ENCODE measurements at regions not wholly inside any gene's neighbourhood (a gene's known extent, or its start where the extent isn't known, plus 50 kb on each side); places are given as distances from the start of the nearest gene placed in this dataset.

GRCh38 chr2:4903656-4904348, 788.4 kb upstream of the SOX11 start:
- Histone ChIP-seq H3K36me3 (replicated peaks in 1 of 2; ENCODE audit: control insufficient read depth in 2 of 2, insufficient read depth in 2 of 2, low read length in 2 of 2) (no peaks in the 10 kb centered on the region), H2BK5ac (ENCODE audit: low read length) (no peak overlapping the region), H2BK120ac (ENCODE audit: low read depth, low read length) (no peak overlapping the region), H2AFZ (ENCODE audit: low read length) (peak overlapping the region; percentile 32), H3K4me1 (ENCODE audit: control insufficient read depth in 2 of 2, insufficient read depth in 1 of 2, low read depth in 1 of 2, low read length in 2 of 2) (peaks cover 0 to 19% of the 10 kb centered on the region in 2 donors), H3K4me2 (ENCODE audit: insufficient read depth, low read length, poor library complexity, severe bottlenecking) (no peak overlapping the region), H3K9ac (ENCODE audit: low read depth, low read length, poor library complexity) (no peak overlapping the region), H3K9me3 (replicated peaks in 1 of 2; ENCODE audit: control insufficient read depth in 2 of 2, insufficient read depth in 1 of 2, low read depth in 1 of 2, low read length in 2 of 2) (no peaks in the 10 kb centered on the region), H2BK15ac (ENCODE audit: low read length) (no peak overlapping the region), H3K4me3 (ENCODE audit: low read length in 2 of 2) (no peak overlapping the region), H4K8ac (ENCODE audit: low read depth, low read length) (no peak overlapping the region), H3K18ac (ENCODE audit: low read length) (no peak overlapping the region), H2BK12ac (ENCODE audit: low read length) (no peak overlapping the region), H3K27ac (replicated peaks; ENCODE audit: low read length) (no peak overlapping the region), H2AK5ac (ENCODE audit: low read depth, low read length) (no peak overlapping the region), H3K79me1 (ENCODE audit: low read depth, low read length) (no peaks in the 10 kb centered on the region), H3K14ac (ENCODE audit: low read length) (no peak overlapping the region), H3K27me3 (ENCODE audit: control insufficient read depth in 3 of 3, insufficient read depth in 3 of 3, low read depth in 1 of 3, low read length in 3 of 3) (no peaks in the 10 kb centered on the region), H3K4ac (ENCODE audit: low read length) (no peak overlapping the region), H4K91ac (ENCODE audit: low read depth, low read length, poor library complexity) (no peak overlapping the region), H3K23ac (ENCODE audit: low read depth, low read length, poor library complexity) (no peak overlapping the region)
- no peak for DNase-seq (ENCODE audit: low spot score)
- WGBS, 2 donors (ENCODE audit: extremely low coverage in 2 of 2, insufficient read length in 2 of 2, insufficient replicate concordance in 1 of 2) = no CpG with 5 or more reads among the region's 12 CpGs

DNA sequence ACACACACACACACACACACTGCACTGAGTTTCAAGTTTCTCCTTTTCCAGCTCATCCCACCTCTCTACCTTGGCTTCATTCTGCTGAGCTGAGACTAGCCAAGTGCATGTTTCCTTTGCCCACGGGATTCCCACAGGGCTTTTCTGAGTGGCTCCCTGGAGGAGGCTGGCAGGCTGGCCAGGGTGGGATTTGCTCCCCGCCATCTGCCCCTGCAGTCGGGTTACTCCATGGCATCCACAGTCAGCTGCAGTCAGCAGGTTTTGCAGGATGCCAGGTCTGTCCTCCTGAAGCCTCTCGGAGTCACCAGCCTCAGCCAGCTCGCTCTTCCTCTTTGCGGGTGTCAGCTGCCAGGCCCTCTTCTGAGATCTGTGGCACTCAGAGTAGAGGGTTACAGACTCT, 783.7 kb upstream of the SOX11 start:
- no peak overlapping the region for H4K8ac ChIP-seq (ENCODE audit: low read depth, low read length)
- peaks cover 0 to 2% of the 10 kb centered on the region in 2 donors for H3K4me1 ChIP-seq (ENCODE audit: control insufficient read depth in 2 of 2, insufficient read depth in 1 of 2, low read depth in 1 of 2, low read length in 2 of 2)
- no peaks in the 10 kb centered on the region for H3K27me3 ChIP-seq (ENCODE audit: control insufficient read depth in 3 of 3, insufficient read depth in 3 of 3, low read depth in 1 of 3, low read length in 3 of 3)
- no peaks in the 10 kb centered on the region for H3K9me3 ChIP-seq (replicated peaks in 1 of 2; ENCODE audit: control insufficient read depth in 2 of 2, insufficient read depth in 1 of 2, low read depth in 1 of 2, low read length in 2 of 2)
- H3K14ac ChIP-seq (ENCODE audit: low read length) = no peak overlapping the region
- H2BK15ac ChIP-seq (ENCODE audit: low read length) = peak overlapping the region; percentile 30
- H3K9ac ChIP-seq (ENCODE audit: low read depth, low read length, poor library complexity) = no peak overlapping the region
- no peaks in the 10 kb centered on the region for H3K79me1 ChIP-seq (ENCODE audit: low read depth, low read length)
- peak overlapping the region; percentile 68 for H2BK5ac ChIP-seq (ENCODE audit: low read length)
- no peak overlapping the region for H3K27ac ChIP-seq (replicated peaks; ENCODE audit: low read length)
- H4K91ac ChIP-seq (ENCODE audit: low read depth, low read length, poor library complexity) = no peak overlapping the region
- no peak for DNase-seq (ENCODE audit: low spot score)
- no peak overlapping the region for H3K4me3 ChIP-seq (ENCODE audit: low read length in 2 of 2)
- H3K4me2 ChIP-seq (ENCODE audit: insufficient read depth, low read length, poor library complexity, severe bottlenecking) = no peak overlapping the region
- H2AFZ ChIP-seq (ENCODE audit: low read length) = no peak overlapping the region
- no peak overlapping the region for H3K23ac ChIP-seq (ENCODE audit: low read depth, low read length, poor library complexity)
- no peak overlapping the region for H2BK120ac ChIP-seq (ENCODE audit: low read depth, low read length)
- H2AK5ac ChIP-seq (ENCODE audit: low read depth, low read length) = no peak overlapping the region
- no CpG with 5 or more reads among the region's 6 CpGs for WGBS, 2 donors (ENCODE audit: extremely low coverage in 2 of 2, insufficient read length in 2 of 2, insufficient replicate concordance in 1 of 2)
- no peaks in the 10 kb centered on the region for H3K36me3 ChIP-seq (replicated peaks in 1 of 2; ENCODE audit: control insufficient read depth in 2 of 2, insufficient read depth in 2 of 2, low read length in 2 of 2)
- H2BK12ac ChIP-seq (ENCODE audit: low read length) = no peak overlapping the region
- no peak overlapping the region for H3K4ac ChIP-seq (ENCODE audit: low read length)
- H3K18ac ChIP-seq (ENCODE audit: low read length) = peak overlapping the region; percentile 25

- H3K23ac ChIP-seq (ENCODE audit: low read depth, low read length, poor library complexity) = no peak overlapping the region
- H3K4me2 ChIP-seq (ENCODE audit: insufficient read depth, low read length, poor library complexity, severe bottlenecking) = no peak overlapping the region
- no peaks in the 10 kb centered on the region for H3K79me1 ChIP-seq (ENCODE audit: low read depth, low read length)
- H3K14ac ChIP-seq (ENCODE audit: low read length) = no peak overlapping the region
- no peaks in the 10 kb centered on the region for H3K9me3 ChIP-seq (replicated peaks in 1 of 2; ENCODE audit: control insufficient read depth in 2 of 2, insufficient read depth in 1 of 2, low read depth in 1 of 2, low read length in 2 of 2)
- no peaks in the 10 kb centered on the region for H3K36me3 ChIP-seq (replicated peaks in 1 of 2; ENCODE audit: control insufficient read depth in 2 of 2, insufficient read depth in 2 of 2, low read length in 2 of 2)
- H2BK5ac ChIP-seq (ENCODE audit: low read length) = no peak overlapping the region
- no peak overlapping the region for H2AK5ac ChIP-seq (ENCODE audit: low read depth, low read length)
- H3K27me3 ChIP-seq (ENCODE audit: control insufficient read depth in 3 of 3, insufficient read depth in 3 of 3, low read depth in 1 of 3, low read length in 3 of 3) = no peaks in the 10 kb centered on the region
- H4K8ac ChIP-seq (ENCODE audit: low read depth, low read length) = no peak overlapping the region
- no peak overlapping the region for H2BK12ac ChIP-seq (ENCODE audit: low read length)
- no peaks in the 10 kb centered on the region for H3K4me1 ChIP-seq (ENCODE audit: control insufficient read depth in 2 of 2, insufficient read depth in 1 of 2, low read depth in 1 of 2, low read length in 2 of 2)
- DNase-seq (ENCODE audit: low spot score) = no peak
- H2AFZ ChIP-seq (ENCODE audit: low read length) = no peak overlapping the region
- H2BK120ac ChIP-seq (ENCODE audit: low read depth, low read length) = no peak overlapping the region
- H4K91ac ChIP-seq (ENCODE audit: low read depth, low read length, poor library complexity) = no peak overlapping the region
- no peak overlapping the region for H3K27ac ChIP-seq (replicated peaks; ENCODE audit: low read length)
- H2BK15ac ChIP-seq (ENCODE audit: low read length) = no peak overlapping the region
- H3K4ac ChIP-seq (ENCODE audit: low read length) = no peak overlapping the region
- H3K9ac ChIP-seq (ENCODE audit: low read depth, low read length, poor library complexity) = no peak overlapping the region
- peak overlapping the region; percentile 46 for H3K18ac ChIP-seq (ENCODE audit: low read length)
- peak overlapping the region in 1 of 2 donors; percentile 12 for H3K4me3 ChIP-seq (ENCODE audit: low read length in 2 of 2)
- no CpG with 5 or more reads among the region's 9 CpGs for WGBS, 2 donors (ENCODE audit: extremely low coverage in 2 of 2, insufficient read length in 2 of 2, insufficient replicate concordance in 1 of 2)
Observed at GRCh38 chr2:4909346-4910009, 782.7 kb upstream of the SOX11 start.

- no peak overlapping the region for H3K4ac ChIP-seq (ENCODE audit: low read length)
- no peaks in the 10 kb centered on the region for H3K27me3 ChIP-seq (ENCODE audit: control insufficient read depth in 3 of 3, insufficient read depth in 3 of 3, low read depth in 1 of 3, low read length in 3 of 3)
- no peak overlapping the region for H3K18ac ChIP-seq (ENCODE audit: low read length)
- no peak overlapping the region for H4K8ac ChIP-seq (ENCODE audit: low read depth, low read length)
- H2AFZ ChIP-seq (ENCODE audit: low read length) = no peak overlapping the region
- H3K14ac ChIP-seq (ENCODE audit: low read length) = no peak overlapping the region
- no peaks in the 10 kb centered on the region for H3K9me3 ChIP-seq (replicated peaks in 1 of 2; ENCODE audit: control insufficient read depth in 2 of 2, insufficient read depth in 1 of 2, low read depth in 1 of 2, low read length in 2 of 2)
- no peak overlapping the region for H2BK12ac ChIP-seq (ENCODE audit: low read length)
- H3K4me2 ChIP-seq (ENCODE audit: insufficient read depth, low read length, poor library complexity, severe bottlenecking) = no peak overlapping the region
- H2BK15ac ChIP-seq (ENCODE audit: low read length) = no peak overlapping the region
- no peak for DNase-seq (ENCODE audit: low spot score)
- no peak overlapping the region for H3K23ac ChIP-seq (ENCODE audit: low read depth, low read length, poor library complexity)
- H3K4me3 ChIP-seq (ENCODE audit: low read length in 2 of 2) = no peak overlapping the region
- no peak overlapping the region for H2AK5ac ChIP-seq (ENCODE audit: low read depth, low read length)
- WGBS, 2 donors (ENCODE audit: extremely low coverage in 2 of 2, insufficient read length in 2 of 2, insufficient replicate concordance in 1 of 2) = no CpG with 5 or more reads among the region's 5 CpGs
- H2BK120ac ChIP-seq (ENCODE audit: low read depth, low read length) = no peak overlapping the region
- H3K4me1 ChIP-seq (ENCODE audit: control insufficient read depth in 2 of 2, insufficient read depth in 1 of 2, low read depth in 1 of 2, low read length in 2 of 2) = no peaks in the 10 kb centered on the region
- no peak overlapping the region for H3K9ac ChIP-seq (ENCODE audit: low read depth, low read length, poor library complexity)
- no peak overlapping the region for H2BK5ac ChIP-seq (ENCODE audit: low read length)
- no peak overlapping the region for H3K27ac ChIP-seq (replicated peaks; ENCODE audit: low read length)
- H3K36me3 ChIP-seq (replicated peaks in 1 of 2; ENCODE audit: control insufficient read depth in 2 of 2, insufficient read depth in 2 of 2, low read length in 2 of 2) = no peaks in the 10 kb centered on the region
- no peaks in the 10 kb centered on the region for H3K79me1 ChIP-seq (ENCODE audit: low read depth, low read length)
- H4K91ac ChIP-seq (ENCODE audit: low read depth, low read length, poor library complexity) = no peak overlapping the region
Observed at GRCh38 chr2:4914036-4914435, 778.1 kb upstream of the SOX11 start.
